Esophagus mucosa (tissue), 1 donor: ENCODE measurements at regions not wholly inside any gene's neighbourhood (a gene's known extent, or its start where the extent isn't known, plus 50 kb on each side); places are given as distances from the start of the nearest gene placed in this dataset.

ENCODE experiments used
- ATAC-seq: fragments of 200-7000 bp; cut with Tn5 transposase; one replicate; pipeline ENCODE4 v1.9.1; 2020
- donor health status: DM: yes; HTN: yes; CAD: no.

DNA sequence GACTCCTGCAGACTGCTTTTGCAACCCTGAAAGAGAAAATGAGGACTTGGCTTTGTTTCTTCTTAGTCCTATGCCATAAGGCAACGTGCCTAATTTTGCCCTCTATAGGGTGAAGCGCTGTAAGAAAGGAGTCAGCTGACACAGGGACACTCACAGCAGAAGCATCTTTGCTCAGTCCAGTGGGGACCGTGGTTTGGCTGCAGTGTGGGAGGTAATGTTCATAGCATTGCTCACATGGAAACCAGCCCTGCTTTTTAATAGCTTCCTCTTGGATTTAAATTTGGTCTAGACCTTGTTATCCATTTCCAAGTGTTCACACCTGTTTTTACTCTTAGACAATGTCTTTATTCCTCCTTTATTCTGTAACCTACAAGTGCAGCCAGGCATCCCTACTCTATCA lies 1032.1 kb downstream of the NTRK3 start:
- no peak for ATAC-seq

- ATAC-seq: no peak
Measured at GRCh38 chr15:87219650-87220615, 1036.6 kb downstream of the NTRK3 start.

DNA sequence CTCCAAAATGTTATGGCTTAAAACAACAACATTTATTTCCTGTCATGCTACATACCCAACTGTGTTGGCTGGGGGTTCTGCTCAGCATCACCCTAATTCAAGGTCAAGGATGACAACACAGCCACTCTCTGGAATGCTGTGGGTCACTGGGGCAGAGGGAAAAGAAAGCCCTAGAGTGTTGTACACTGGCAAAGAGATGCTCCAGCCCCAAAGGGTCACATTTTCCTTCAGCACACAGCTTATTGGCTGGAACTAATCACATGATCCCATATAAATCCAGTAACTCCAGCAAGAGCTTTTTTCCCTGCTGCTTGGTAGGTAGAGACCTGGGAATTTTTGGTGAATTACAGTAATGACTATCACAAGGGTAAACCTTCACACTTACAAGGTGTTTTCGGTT lies 1041.4 kb downstream of the NTRK3 start:
- no peak for ATAC-seq

DNA sequence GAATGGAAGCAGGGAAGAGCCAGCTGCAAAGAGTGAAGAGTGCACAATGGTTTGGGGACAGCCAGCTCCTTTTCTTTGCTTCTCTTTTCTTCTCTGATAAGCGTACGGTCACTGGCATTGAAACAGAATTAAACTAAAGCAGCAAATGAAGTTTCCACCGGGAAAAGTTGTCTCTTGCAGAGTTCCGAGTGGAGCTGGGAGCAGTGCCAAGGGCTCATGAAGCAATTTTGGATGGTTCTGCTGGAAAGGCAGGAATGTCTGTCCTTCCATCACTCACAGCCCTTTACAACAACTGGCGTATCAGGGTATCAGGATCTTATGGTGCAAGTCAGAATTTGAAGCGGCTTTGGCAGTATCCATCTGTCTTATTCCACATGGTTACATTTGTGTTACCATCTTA lies 1042.9 kb downstream of the NTRK3 start:
- no peak for ATAC-seq

- no peak for ATAC-seq
Measured at GRCh38 chr15:87212041-87212440, 1044.5 kb downstream of the NTRK3 start.

- no peak for ATAC-seq
Measured at GRCh38 chr15:87211547-87211946, 1045.0 kb downstream of the NTRK3 start.

- no peak for ATAC-seq
Measured at GRCh38 chr15:87209891-87210689, 1046.4 kb downstream of the NTRK3 start.

DNA sequence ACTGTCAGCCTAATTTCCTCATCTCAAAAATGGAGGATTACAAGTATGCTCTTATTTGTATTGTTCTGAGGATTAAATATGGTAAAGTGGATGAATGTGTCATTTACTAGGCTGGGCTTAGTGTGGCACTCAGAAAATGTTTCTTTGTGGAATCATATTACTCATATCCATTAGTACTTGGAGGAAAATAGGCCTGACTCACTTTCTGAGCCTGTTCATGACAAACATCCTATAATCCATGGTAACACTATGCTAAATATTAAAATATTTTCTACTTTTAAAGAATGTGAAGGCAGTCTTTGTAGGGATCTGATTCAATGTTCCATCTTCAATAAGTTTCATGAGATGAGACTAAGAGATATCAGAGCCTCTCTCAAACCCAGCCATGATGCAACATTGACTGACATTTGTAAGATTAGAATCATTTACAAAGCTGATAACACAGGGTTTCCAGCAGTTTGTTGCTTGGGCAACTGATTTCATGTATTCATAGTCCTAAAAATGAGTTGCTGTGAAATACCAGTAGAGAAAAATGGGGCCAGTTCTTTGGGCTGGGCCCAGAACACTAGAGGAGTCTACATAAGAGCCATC lies 1048.5 kb downstream of the NTRK3 start:
- peak; percentile 90 for ATAC-seq

- no peak for ATAC-seq
Measured at GRCh38 chr15:87207251-87207650, 1049.3 kb downstream of the NTRK3 start.

DNA sequence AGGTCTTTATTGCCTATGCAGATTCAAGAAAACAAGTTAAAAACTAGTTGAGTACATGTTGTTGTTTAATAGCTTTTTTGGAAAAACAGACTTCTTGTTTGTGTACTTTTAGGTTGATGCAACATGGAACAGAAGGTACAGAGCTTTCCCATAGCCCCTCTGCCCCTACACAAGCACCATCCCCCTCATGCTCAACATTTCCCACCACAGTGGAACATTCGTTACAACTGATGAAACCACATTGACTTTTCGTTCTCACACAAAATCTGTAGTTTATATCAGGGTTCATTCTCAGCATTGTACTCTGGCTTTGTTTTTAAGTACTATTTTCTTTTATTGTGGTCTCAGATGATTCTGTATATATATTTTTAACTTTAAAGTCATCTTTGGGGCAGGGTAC lies 1054.6 kb downstream of the NTRK3 start:
- ATAC-seq: no peak

DNA sequence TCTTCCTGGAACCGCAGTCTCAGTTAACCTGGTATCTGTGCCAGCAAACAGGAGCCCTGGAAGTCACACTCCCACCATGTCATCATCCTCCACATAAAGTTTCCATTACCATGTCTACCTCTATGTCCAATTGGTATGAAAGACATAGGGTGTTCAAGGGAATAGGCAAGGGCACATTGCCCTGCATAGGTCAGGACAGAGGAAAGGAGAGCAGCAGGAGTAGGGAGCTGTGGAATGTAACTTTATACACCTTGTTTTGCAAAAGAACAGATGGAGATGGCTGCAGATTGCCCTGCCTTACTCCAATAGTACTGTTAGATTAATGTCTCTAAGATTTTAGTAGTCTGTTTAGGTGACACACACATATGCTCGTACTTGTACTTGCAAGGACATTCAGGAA lies 1056.4 kb downstream of the NTRK3 start:
- ATAC-seq: no peak

DNA sequence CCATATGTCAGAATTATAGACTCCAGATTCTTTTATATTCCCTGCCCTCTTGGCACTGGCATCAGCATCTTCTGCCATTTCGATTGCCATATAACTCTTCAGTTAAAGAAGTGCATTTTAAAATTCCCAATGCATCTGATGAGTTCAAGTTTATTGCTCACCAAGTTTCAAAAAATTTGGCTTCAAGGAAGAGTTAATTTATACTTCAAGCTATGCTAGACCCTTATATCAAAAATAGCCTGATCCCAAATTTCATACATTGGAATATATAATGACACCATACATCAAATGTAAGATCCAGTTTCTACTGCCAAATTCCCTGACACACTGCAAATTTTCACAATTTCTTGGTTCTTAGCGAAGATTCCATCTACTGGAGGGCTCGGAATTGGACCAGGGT lies 1058.6 kb downstream of the NTRK3 start:
- ATAC-seq: no peak

- ATAC-seq: no peak
Measured at GRCh38 chr15:87196498-87196897, 1060.0 kb downstream of the NTRK3 start.

- no peak for ATAC-seq
Measured at GRCh38 chr15:87193481-87193880, 1063.1 kb downstream of the NTRK3 start.

GRCh38 chr15:87167706-87168105 lies 1088.0 kb downstream of the AGBL1 start:
- no peak for ATAC-seq

GRCh38 chr15:87167055-87167454 lies 1087.4 kb downstream of the AGBL1 start:
- no peak for ATAC-seq

- no peak for ATAC-seq
Measured at GRCh38 chr15:87155771-87156170, 1076.1 kb downstream of the AGBL1 start.

DNA sequence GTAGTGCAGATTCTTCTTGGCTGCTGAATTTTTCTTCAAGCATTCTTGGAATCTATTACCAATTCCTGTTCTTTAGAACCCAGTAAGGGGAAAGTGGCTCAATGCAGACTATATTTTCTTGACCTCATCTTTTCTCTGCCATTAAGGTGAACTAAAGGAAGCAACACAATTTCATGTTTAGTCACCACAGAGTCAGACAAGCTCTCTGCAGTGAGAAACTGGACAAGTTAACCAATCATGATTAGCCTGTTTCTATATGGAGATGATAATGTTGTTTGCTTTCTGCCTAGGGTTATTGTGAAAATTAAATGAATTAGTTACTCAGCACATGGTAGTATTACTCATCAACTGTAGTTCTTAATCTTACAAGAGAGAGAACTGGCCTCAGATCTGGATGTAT lies 1075.1 kb downstream of the AGBL1 start:
- peak; percentile 71 for ATAC-seq

DNA sequence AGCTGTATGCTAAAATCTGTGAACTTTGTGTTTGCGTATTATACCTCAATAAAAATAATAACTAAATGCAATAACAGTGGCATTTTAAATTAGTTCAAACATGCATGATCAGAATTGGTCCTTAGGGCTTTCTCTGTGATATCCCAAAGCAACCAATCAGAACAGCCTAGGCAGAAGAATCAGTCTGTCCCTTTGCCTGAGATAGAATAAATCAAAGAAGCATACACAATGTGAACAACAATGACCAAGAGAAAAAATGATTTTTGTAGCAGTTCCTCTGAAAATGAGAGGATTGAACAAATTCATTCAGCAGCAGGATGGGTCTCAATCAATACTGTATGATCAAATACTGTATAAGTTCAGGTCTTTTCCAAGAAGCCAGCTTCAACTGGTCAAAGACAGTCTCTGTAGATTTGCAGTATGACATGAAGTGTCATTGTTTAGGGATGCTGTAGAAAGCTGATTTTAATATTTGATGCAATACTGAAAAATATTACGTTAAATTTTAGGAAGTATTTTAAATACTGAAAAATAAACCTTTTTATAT lies 1071.6 kb downstream of the AGBL1 start:
- ATAC-seq: no peak

DNA sequence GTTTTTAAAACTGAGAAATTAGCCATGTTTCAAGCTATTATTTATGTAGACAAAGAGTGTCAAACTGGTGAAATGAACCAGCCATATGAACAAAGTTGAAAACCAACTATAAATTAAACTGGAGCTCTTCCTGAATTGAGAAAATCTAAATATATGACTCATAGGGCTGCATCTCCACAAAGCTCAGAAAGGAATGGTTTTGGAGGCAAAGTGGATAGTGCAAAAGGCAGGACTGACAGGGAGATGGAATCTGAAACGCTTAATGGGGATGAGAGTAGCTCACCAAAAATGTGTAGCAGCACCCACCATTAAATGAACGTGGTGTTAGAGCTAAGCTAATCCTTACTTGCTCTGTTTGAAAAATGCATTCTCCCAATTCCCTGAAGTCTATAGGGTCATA lies 1066.0 kb downstream of the AGBL1 start:
- no peak for ATAC-seq

DNA sequence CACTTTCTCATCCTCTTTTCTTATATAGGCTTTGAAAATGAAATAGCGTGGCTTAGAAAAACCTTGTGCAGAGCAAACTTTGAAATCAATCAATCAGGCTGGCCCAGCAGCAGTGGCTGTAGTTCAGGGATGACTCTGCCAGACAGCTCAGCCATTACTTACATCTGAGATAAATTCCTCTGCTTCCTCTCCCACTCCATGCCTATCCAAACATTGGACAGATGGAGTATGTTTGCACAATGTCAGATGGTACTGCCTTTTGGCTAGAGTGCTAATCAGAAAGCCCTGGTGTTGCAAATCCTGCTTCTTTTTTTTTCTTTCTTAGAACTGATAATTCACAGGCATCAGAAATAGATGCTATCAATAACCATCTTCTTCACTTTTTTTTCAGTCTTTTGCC lies 1065.1 kb downstream of the AGBL1 start:
- no peak for ATAC-seq

DNA sequence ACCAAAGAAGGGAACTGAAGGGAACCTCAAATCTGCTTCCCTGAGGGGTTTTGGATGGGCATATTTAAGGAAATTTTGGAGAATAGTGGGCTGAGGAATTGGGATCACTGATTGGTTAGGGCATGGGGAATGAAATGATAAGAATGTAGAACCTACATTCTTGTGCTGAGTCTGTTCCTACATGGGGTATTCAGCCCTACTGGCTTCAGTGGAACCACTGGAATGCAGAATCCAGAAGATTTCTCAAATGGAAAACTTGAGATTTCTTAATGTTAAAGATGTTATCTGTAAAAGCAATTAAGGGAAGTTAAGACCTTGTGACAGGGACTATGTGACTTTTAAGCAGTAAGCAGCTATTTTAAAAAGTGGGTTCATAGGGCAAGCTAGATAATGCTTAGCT lies 1062.4 kb downstream of the AGBL1 start:
- ATAC-seq: no peak

- no peak for ATAC-seq
Measured at GRCh38 chr15:87135109-87135508, 1055.4 kb downstream of the AGBL1 start.
